ENCODE measurements at regions not wholly inside any gene's neighbourhood (a gene's known extent, or its start where the extent isn't known, plus 50 kb on each side); places are given as distances from the start of the nearest gene placed in this dataset.

GRCh38 chr10:124288928-124289850 lies 129.5 kb downstream of the OAT start:
- ATAC-seq (ENCODE audit: low read depth) (no peak), DNase-seq (no peak)
- in situ Hi-C loops (cut with MboI; ENCODE audit: low sequenced_read_pairs) (no loop called here), intact Hi-C loops (cut with micrococcal nuclease) (no loop called here), dilution Hi-C loops (cut with HindIII; ENCODE audit: low sequenced_read_pairs, unreplicated experiment) (no loop called here)
- Histone ChIP-seq H2BK5ac (ENCODE audit: low read depth, low read length, poor library complexity, severe bottlenecking) (no peak overlapping the region), H3K18ac (ENCODE audit: low read depth, low read length) (no peak overlapping the region), H4K91ac (ENCODE audit: insufficient read depth, low read depth, low read length) (no peak overlapping the region), H4K20me1 (ENCODE audit: insufficient read depth, low read length) (no peaks in the 10 kb centered on the region), H3K4ac (ENCODE audit: low read depth, low read length) (no peak overlapping the region), H4K8ac (ENCODE audit: low read depth in 2 of 2, low read length in 2 of 2) (no peak overlapping the region), H3K9me1 (ENCODE audit: insufficient read depth, low read length) (no peaks in the 10 kb centered on the region), H3K4me1 (ENCODE audit: control insufficient read depth, insufficient read depth, low read length) (no peaks in the 10 kb centered on the region), H2AK5ac (ENCODE audit: low read depth, low read length) (no peak overlapping the region), H2BK20ac (ENCODE audit: low read depth, low read length) (no peak overlapping the region), H3K36me3 (ENCODE audit: control insufficient read depth, insufficient read depth, low read length) (no peaks in the 10 kb centered on the region), H2BK120ac (ENCODE audit: low read depth, low read length) (no peak overlapping the region), H4K5ac (ENCODE audit: low read depth, low read length) (no peak overlapping the region), H3K56ac (ENCODE audit: extremely low read depth, insufficient read depth, low read length) (no peak overlapping the region), H3K79me1 (ENCODE audit: low read depth in 1 of 2, low read length in 2 of 2) (no peaks in the 10 kb centered on the region), H2AFZ (replicated peaks; ENCODE audit: low read length, poor library complexity) (no peak overlapping the region), H3K4me3 (ENCODE audit: insufficient read depth, low read depth, low read length) (no peak overlapping the region), H3K14ac (replicated peaks; ENCODE audit: low read depth, low read length) (no peak overlapping the region), H3K23ac (ENCODE audit: low read depth, low read length) (no peak overlapping the region), H3K9ac (ENCODE audit: low read depth, low read length) (no peak overlapping the region), H2BK15ac (ENCODE audit: low read depth, low read length) (no peak overlapping the region), H3K27me3 (ENCODE audit: control insufficient read depth, insufficient read depth, low read length) (no peaks in the 10 kb centered on the region), H3K9me3 (ENCODE audit: control insufficient read depth, insufficient read depth, low read length) (peaks cover 8% of the 10 kb centered on the region), H3K4me2 (ENCODE audit: low read depth, low read length) (no peak overlapping the region), H2AK9ac (replicated peaks; ENCODE audit: low read depth, low read length, poor library complexity) (no peak overlapping the region), H3K27ac (ENCODE audit: insufficient read depth, low read length) (no peak overlapping the region)
- TF ChIP-seq SMC3 (IDR thresholded peaks at IDR 0.05; ENCODE audit: low read depth, low read length), result no peak
- TF ChIP-seq POLR2A (IDR thresholded peaks at IDR 0.05; ENCODE audit: low read depth, low read length), result no peak
- CTCF ChIA-PET, result interaction anchor here (0.5 kb wide), 1 partner anchor 22 kb away, joined by 4 read pairs; no protein-coding TSS in a partner anchor
- BruUV-seq (replicated peaks), result no TSS peak
- WGBS, 2 experiments (ENCODE audit: extremely low coverage in 2 of 2, insufficient read length in 1 of 2), result 70% methylated on average over 8 of the region's 21 CpGs; no CpG with 5 or more reads in 1 of the 2 experiments
- POLR2A ChIA-PET (ENCODE audit: unreplicated experiment), result no interaction called here
